DMS153 treated with DMSO at 0.1 percent for 48 hours (cell line): ENCODE measurements at regions not wholly inside any gene's neighbourhood (a gene's known extent, or its start where the extent isn't known, plus 50 kb on each side); places are given as distances from the start of the nearest gene placed in this dataset.
"Not testable (repeated sequence)": the region's sequence is repeated elsewhere in the genome, so short reads cannot be mapped to it uniquely, and the experiment has no call there.

Experiments
- DNase-seq: peaks from one replicate; lab custom pipeline; 2025; ENCODE audit not compliant: unreplicated experiment; lab: John Stamatoyannopoulos, UW

GRCh38 chr7:82625377-82625776 is 181.8 kb upstream of the CACNA2D1 start:
- no peak for DNase-seq

- DNase-seq: no peak
These were observed 181.4 kb upstream of the CACNA2D1 start for GRCh38 chr7:82624965-82625364.

- no peak for DNase-seq
These were observed 180.8 kb upstream of the CACNA2D1 start for GRCh38 chr7:82624337-82624736.

- DNase-seq: no peak
These were observed 180.2 kb upstream of the CACNA2D1 start for GRCh38 chr7:82623812-82624211.

- DNase-seq: no peak
These were observed 173.6 kb upstream of the CACNA2D1 start for GRCh38 chr7:82617156-82617555.

- no peak for DNase-seq
These were observed 172.6 kb upstream of the CACNA2D1 start for GRCh38 chr7:82616059-82616728.

- no peak for DNase-seq
These were observed 171.9 kb upstream of the CACNA2D1 start for GRCh38 chr7:82615527-82615926.

GRCh38 chr7:82609746-82610145 is 166.2 kb upstream of the CACNA2D1 start:
- no peak for DNase-seq

GRCh38 chr7:82605247-82605864 is 161.8 kb upstream of the CACNA2D1 start:
- peak; percentile 30 for DNase-seq

- no peak for DNase-seq
These were observed 158.5 kb upstream of the CACNA2D1 start for GRCh38 chr7:82602066-82602465.

GRCh38 chr7:82600531-82600930 is 157.0 kb upstream of the CACNA2D1 start:
- no peak for DNase-seq

- DNase-seq: no peak
These were observed 156.3 kb upstream of the CACNA2D1 start for GRCh38 chr7:82599895-82600294.

- DNase-seq: no peak
These were observed 155.4 kb upstream of the CACNA2D1 start for GRCh38 chr7:82598958-82599357.

GRCh38 chr7:82595795-82596194 is 152.2 kb upstream of the CACNA2D1 start:
- DNase-seq: not testable (repeated sequence)

- DNase-seq: peak; percentile 20
These were observed 151.6 kb upstream of the CACNA2D1 start for GRCh38 chr7:82595176-82595575.

GRCh38 chr7:82594665-82595064 is 151.1 kb upstream of the CACNA2D1 start:
- peak; percentile 69 for DNase-seq

- DNase-seq: peak; percentile 67
These were observed 150.2 kb upstream of the CACNA2D1 start for GRCh38 chr7:82593780-82594179.

GRCh38 chr7:82592416-82592815 is 148.8 kb upstream of the CACNA2D1 start:
- DNase-seq: no peak

- no peak for DNase-seq
These were observed 135.5 kb upstream of the CACNA2D1 start for GRCh38 chr7:82579047-82579446.

- no peak for DNase-seq
These were observed 134.9 kb upstream of the CACNA2D1 start for GRCh38 chr7:82578430-82578829.

GRCh38 chr7:82572195-82572880 is 128.8 kb upstream of the CACNA2D1 start:
- DNase-seq: peak; percentile 92

GRCh38 chr7:82571047-82571446 is 127.5 kb upstream of the CACNA2D1 start:
- DNase-seq: not testable (repeated sequence)
